ENCODE measurements at regions not wholly inside any gene's neighbourhood (a gene's known extent, or its start where the extent isn't known, plus 50 kb on each side); places are given as distances from the start of the nearest gene placed in this dataset.

DNA sequence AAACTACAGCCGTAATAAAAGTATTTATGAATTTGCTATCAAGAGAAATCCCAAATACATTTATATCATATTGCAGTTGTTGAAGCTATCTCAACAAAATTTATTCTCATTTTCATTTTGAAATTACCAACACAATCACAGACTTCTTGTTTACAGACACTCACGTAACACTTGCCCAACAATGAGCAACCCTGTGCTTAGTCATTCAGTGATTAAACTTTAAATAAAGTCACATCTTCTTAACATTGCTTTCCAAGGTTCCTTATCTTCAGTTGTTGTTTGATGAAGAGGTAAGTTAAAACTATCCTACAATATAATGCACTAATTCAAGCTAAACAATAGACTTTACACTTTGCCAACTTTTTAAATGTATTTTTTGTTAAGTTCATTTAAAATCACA is 601.8 kb downstream of the SLC16A7 start:
- Mint-ChIP-seq H3K27me3 (ENCODE audit: low read depth) (no peaks in the 10 kb centered on the region), H3K36me3 (no peaks in the 10 kb centered on the region), H3K27ac (no peak overlapping the region), H3K4me1 (peaks cover 9% of the 10 kb centered on the region), H3K4me3 (no peak overlapping the region), H3K9me3 (no peaks in the 10 kb centered on the region)
- CTCF ChIA-PET: no interaction called here
- POLR2A ChIA-PET: no interaction called here
- TF ChIP-seq IRF1 (CRISPR knock-in tag; IDR thresholded peaks at IDR 0.05): no peak
- TF ChIP-seq, protein P1, sequence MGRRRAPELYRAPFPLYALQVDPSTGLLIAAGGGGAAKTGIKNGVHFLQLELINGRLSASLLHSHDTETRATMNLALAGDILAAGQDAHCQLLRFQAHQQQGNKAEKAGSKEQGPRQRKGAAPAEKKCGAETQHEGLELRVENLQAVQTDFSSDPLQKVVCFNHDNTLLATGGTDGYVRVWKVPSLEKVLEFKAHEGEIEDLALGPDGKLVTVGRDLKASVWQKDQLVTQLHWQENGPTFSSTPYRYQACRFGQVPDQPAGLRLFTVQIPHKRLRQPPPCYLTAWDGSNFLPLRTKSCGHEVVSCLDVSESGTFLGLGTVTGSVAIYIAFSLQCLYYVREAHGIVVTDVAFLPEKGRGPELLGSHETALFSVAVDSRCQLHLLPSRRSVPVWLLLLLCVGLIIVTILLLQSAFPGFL (CRISPR knock-in tag; IDR thresholded peaks at IDR 0.05; ENCODE audit: borderline replicate concordance): no peak
- TF ChIP-seq, protein P2, sequence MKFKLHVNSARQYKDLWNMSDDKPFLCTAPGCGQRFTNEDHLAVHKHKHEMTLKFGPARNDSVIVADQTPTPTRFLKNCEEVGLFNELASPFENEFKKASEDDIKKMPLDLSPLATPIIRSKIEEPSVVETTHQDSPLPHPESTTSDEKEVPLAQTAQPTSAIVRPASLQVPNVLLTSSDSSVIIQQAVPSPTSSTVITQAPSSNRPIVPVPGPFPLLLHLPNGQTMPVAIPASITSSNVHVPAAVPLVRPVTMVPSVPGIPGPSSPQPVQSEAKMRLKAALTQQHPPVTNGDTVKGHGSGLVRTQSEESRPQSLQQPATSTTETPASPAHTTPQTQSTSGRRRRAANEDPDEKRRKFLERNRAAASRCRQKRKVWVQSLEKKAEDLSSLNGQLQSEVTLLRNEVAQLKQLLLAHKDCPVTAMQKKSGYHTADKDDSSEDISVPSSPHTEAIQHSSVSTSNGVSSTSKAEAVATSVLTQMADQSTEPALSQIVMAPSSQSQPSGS (CRISPR knock-in tag; IDR thresholded peaks at IDR 0.05; ENCODE audit: borderline replicate concordance, low read depth): no peak
- no peak for TF ChIP-seq SMAD4 (CRISPR knock-in tag; IDR thresholded peaks at IDR 0.05)
- no peak for TF ChIP-seq ESRRA (CRISPR knock-in tag; IDR thresholded peaks at IDR 0.05; ENCODE audit: borderline replicate concordance)
- TF ChIP-seq, protein P3, sequence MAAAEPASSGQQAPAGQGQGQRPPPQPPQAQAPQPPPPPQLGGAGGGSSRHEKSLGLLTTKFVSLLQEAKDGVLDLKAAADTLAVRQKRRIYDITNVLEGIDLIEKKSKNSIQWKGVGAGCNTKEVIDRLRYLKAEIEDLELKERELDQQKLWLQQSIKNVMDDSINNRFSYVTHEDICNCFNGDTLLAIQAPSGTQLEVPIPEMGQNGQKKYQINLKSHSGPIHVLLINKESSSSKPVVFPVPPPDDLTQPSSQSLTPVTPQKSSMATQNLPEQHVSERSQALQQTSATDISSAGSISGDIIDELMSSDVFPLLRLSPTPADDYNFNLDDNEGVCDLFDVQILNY (CRISPR knock-in tag; IDR thresholded peaks at IDR 0.05): no peak
- no peak for TF ChIP-seq MAX (CRISPR knock-in tag; IDR thresholded peaks at IDR 0.05)
- no peak for TF ChIP-seq TP53 (CRISPR knock-in tag; IDR thresholded peaks at IDR 0.05)
- no peak for TF ChIP-seq JAZF1 (CRISPR knock-in tag; IDR thresholded peaks at IDR 0.05)
- TF ChIP-seq, protein P4, sequence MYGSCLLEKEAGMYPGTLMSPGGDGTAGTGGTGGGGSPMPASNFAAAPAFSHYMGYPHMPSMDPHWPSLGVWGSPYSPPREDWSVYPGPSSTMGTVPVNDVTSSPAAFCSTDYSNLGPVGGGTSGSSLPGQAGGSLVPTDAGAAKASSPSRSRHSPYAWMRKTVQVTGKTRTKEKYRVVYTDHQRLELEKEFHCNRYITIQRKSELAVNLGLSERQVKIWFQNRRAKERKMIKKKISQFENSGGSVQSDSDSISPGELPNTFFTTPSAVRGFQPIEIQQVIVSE (CRISPR knock-in tag; IDR thresholded peaks at IDR 0.05; ENCODE audit: borderline replicate concordance): no peak
- TF ChIP-seq, protein P5, sequence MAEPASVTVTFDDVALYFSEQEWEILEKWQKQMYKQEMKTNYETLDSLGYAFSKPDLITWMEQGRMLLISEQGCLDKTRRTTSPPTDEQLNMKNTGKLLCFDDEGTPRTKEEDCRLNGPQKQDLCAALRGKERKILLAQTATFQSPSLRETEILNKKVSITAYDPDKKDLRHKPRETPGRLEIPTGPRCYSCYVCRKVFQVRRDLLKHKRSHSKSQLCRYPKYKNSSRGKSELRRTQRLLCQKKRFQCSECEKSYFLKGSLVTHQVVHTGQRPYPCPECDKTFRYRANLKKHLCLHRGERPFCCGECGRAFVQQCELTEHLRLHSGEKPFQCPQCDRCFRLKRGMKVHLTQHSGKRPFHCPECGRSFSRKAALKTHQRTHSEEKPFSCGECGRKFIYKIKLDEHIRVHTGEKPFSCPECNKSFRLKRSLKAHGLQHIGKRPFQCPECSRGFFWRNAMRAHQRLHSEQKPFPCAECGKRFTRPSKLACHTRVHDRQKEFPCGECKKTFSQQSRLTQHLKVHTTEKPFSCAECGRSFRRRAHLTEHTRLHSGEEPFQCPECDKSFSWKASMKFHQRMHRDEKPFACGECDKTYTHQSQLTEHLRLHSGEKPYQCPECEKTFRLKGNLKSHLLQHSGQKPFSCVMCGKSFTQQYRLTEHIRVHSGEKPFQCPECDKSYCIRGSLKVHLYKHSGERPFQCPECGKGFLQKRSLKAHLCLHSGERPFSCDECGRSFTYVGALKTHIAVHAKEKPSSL (CRISPR knock-in tag; conservative IDR thresholded peaks at IDR 0.05): no peak
- TF ChIP-seq ETV6 (CRISPR knock-in tag; IDR thresholded peaks at IDR 0.05): no peak
- no peak for TF ChIP-seq NR1H2 (CRISPR knock-in tag; IDR thresholded peaks at IDR 0.05)
- TF ChIP-seq FOXK1 (CRISPR knock-in tag; IDR thresholded peaks at IDR 0.05): no peak
- TF ChIP-seq CREM (CRISPR knock-in tag; IDR thresholded peaks at IDR 0.05): no peak
- TF ChIP-seq TCF7 (CRISPR knock-in tag; IDR thresholded peaks at IDR 0.05; ENCODE audit: low read depth): no peak
- DNase-seq (ENCODE audit: low spot score) (no peak), ATAC-seq (no peak)

DNA sequence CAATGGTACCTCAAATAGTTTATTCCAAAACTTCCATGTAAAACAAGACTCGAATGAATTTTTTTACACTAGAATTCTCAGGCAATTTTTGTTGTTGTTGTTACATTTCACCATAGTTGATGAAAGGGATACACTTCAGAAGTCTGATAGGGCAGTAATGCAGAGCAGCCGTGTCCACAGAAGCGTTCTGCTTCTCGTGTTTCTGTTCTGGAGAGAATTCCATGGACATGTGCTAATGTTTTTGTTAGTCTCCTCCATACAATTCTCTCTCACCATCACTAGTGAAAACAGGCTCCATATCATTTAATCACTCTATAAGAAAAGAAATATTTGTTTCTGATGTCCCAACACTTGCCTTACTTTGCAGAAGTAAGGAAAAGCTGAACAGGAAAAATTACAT is 606.1 kb downstream of the SLC16A7 start:
- CTCF ChIA-PET: no interaction called here
- ATAC-seq: no peak
- Mint-ChIP-seq H3K36me3 (no peaks in the 10 kb centered on the region), H3K27me3 (ENCODE audit: low read depth) (no peaks in the 10 kb centered on the region), H3K9me3 (no peaks in the 10 kb centered on the region), H3K27ac (no peak overlapping the region), H3K4me3 (no peak overlapping the region), H3K4me1 (peaks cover 16% of the 10 kb centered on the region)
- POLR2A ChIA-PET: no interaction called here
- no peak for DNase-seq (ENCODE audit: low spot score)
- TF ChIP-seq USF2 (CRISPR knock-in tag; IDR thresholded peaks at IDR 0.05) (no peak), ZNF671 (CRISPR knock-in tag; IDR thresholded peaks at IDR 0.05) (no peak), E2F1 (CRISPR knock-in tag; IDR thresholded peaks at IDR 0.05) (no peak), NFE2L1 (CRISPR knock-in tag; IDR thresholded peaks at IDR 0.05) (no peak), NR1H2 (CRISPR knock-in tag; IDR thresholded peaks at IDR 0.05) (no peak)
- TF ChIP-seq, protein P6, sequence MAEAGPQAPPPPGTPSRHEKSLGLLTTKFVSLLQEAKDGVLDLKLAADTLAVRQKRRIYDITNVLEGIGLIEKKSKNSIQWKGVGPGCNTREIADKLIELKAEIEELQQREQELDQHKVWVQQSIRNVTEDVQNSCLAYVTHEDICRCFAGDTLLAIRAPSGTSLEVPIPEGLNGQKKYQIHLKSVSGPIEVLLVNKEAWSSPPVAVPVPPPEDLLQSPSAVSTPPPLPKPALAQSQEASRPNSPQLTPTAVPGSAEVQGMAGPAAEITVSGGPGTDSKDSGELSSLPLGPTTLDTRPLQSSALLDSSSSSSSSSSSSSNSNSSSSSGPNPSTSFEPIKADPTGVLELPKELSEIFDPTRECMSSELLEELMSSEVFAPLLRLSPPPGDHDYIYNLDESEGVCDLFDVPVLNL (CRISPR knock-in tag; IDR thresholded peaks at IDR 0.05; ENCODE audit: borderline replicate concordance, low read depth): no peak
